Astrocyte (in vitro differentiated cells and primary cell): ENCODE measurements at regions not wholly inside any gene's neighbourhood (a gene's known extent, or its start where the extent isn't known, plus 50 kb on each side); places are given as distances from the start of the nearest gene placed in this dataset.
A peak's percentile ranks its signal among the peaks of the same experiment; 100 is the strongest.

ENCODE experiments used
- DNase-seq: peaks from one replicate; pipeline ENCODE4 v3.0.0-alpha.2; 2010; ENCODE audit warnings: low read depth
- FAIRE-seq: peaks from 2 replicates; lab custom pipeline; 2011; peaks lifted over from hg19 to GRCh38; lab: Jason Lieb, UNC
- H2AFZ ChIP-seq: 2 replicates; pipeline ENCODE4 v1.6.0; 2012; ENCODE audit warnings: low read depth, low read length, inconsistent platforms
- H3K27ac ChIP-seq: 2 replicates; pipeline ENCODE4 v1.5.1; 2011; ENCODE audit warnings: low read depth, low read length, inconsistent platforms
- H3K27me3 ChIP-seq: 2 replicates; pipeline ENCODE4 v1.6.0; 2011; ENCODE audit warnings: low read length, inconsistent platforms; ENCODE audit not compliant: insufficient read depth
- H3K36me3 ChIP-seq: 2 replicates; pipeline ENCODE4 v1.5.1; 2011; ENCODE audit warnings: low read length, inconsistent platforms; ENCODE audit not compliant: insufficient read depth
- H3K4me1 ChIP-seq: 2 replicates; pipeline ENCODE4 v1.5.1; 2011; ENCODE audit warnings: low read length, inconsistent platforms; ENCODE audit not compliant: insufficient read depth
- H3K4me2 ChIP-seq: 2 replicates; pipeline ENCODE4 v1.6.0; 2012; ENCODE audit warnings: low read length, inconsistent platforms
- H3K4me3 ChIP-seq: 2 replicates; pipeline ENCODE4 v1.5.1; 2011; ENCODE audit warnings: low read depth, mild to moderate bottlenecking, low read length, inconsistent platforms; ENCODE audit not compliant: insufficient read depth
- H3K79me2 ChIP-seq: 2 replicates; pipeline ENCODE4 v1.6.0; 2012; ENCODE audit warnings: mild to moderate bottlenecking, low read length, inconsistent platforms; ENCODE audit not compliant: insufficient read depth
- H3K9ac ChIP-seq: 2 replicates; pipeline ENCODE4 v1.6.0; 2012; ENCODE audit warnings: mild to moderate bottlenecking, low read length, inconsistent platforms
- H3K9me3 ChIP-seq: 2 replicates; pipeline ENCODE4 v1.5.1; 2012; ENCODE audit warnings: low read depth, mild to moderate bottlenecking, low read length, inconsistent platforms; ENCODE audit not compliant: insufficient read depth
- H4K20me1 ChIP-seq: 2 replicates; pipeline ENCODE4 v1.6.0; 2012; ENCODE audit warnings: low read length, inconsistent platforms; ENCODE audit not compliant: insufficient read depth
- H3K27ac Mint-ChIP-seq: one replicate; pipeline ENCODE4 v1.8.0; 2021; ENCODE audit warnings: mild to moderate bottlenecking, mixed read lengths; ENCODE audit not compliant: unreplicated experiment
- H3K27me3 Mint-ChIP-seq: one replicate; pipeline ENCODE4 v1.8.0; 2021; ENCODE audit warnings: low read depth, mixed read lengths; ENCODE audit not compliant: unreplicated experiment
- H3K36me3 Mint-ChIP-seq: one replicate; pipeline ENCODE4 v1.8.0; 2021; ENCODE audit warnings: low read depth, mixed read lengths; ENCODE audit not compliant: unreplicated experiment
- H3K4me1 Mint-ChIP-seq: one replicate; pipeline ENCODE4 v1.8.0; 2021; ENCODE audit warnings: low read depth, mixed read lengths; ENCODE audit not compliant: unreplicated experiment
- H3K4me3 Mint-ChIP-seq: one replicate; pipeline ENCODE4 v1.8.0; 2021; ENCODE audit warnings: mild to moderate bottlenecking, moderate library complexity, mixed read lengths; ENCODE audit not compliant: unreplicated experiment
- H3K9me3 Mint-ChIP-seq: one replicate; pipeline ENCODE4 v1.8.0; 2021; ENCODE audit warnings: mild to moderate bottlenecking, mixed read lengths; ENCODE audit not compliant: unreplicated experiment
- CTCF ChIP-seq: IDR thresholded peaks from 2 replicates; pipeline ENCODE4 v1.5.1; 2011; ENCODE audit warnings: low read depth, mild to moderate bottlenecking, inconsistent platforms, low read length, moderate library complexity; ENCODE audit not compliant: insufficient read depth
- EZH2 ChIP-seq: IDR thresholded peaks from 2 replicates; pipeline ENCODE4 v1.6.1; 2012; ENCODE audit warnings: mild to moderate bottlenecking, low read length, inconsistent platforms; ENCODE audit not compliant: insufficient read depth

- DNase-seq (peak; percentile 69), FAIRE-seq (peak; percentile 68)
- H3K27ac Mint-ChIP-seq, result peak overlapping the region; percentile 24
- Histone ChIP-seq H2AFZ (no peak overlapping the region), H3K4me2 (no peak overlapping the region), H3K79me2 (no peaks in the 10 kb centered on the region), H3K27me3 (no peaks in the 10 kb centered on the region), H3K27ac (no peak overlapping the region), H3K4me1 (peaks cover 31% of the 10 kb centered on the region), H3K4me3 (no peak overlapping the region), H3K9ac (no peak overlapping the region), H3K36me3 (no peaks in the 10 kb centered on the region), H3K9me3 (no peaks in the 10 kb centered on the region), H4K20me1 (no peaks in the 10 kb centered on the region)
- no peaks in the 10 kb centered on the region for H3K36me3 Mint-ChIP-seq
- no peak overlapping the region for H3K4me3 Mint-ChIP-seq
- H3K4me1 Mint-ChIP-seq, result peaks cover 28% of the 10 kb centered on the region
- TF ChIP-seq EZH2, result no peak
- TF ChIP-seq CTCF, result no peak
- peaks cover 10% of the 10 kb centered on the region for H3K9me3 Mint-ChIP-seq
- H3K27me3 Mint-ChIP-seq, result no peaks in the 10 kb centered on the region
Observed at GRCh38 chr5:93164690-93165089, 416.3 kb downstream of the NR2F1-AS1 start.

DNA sequence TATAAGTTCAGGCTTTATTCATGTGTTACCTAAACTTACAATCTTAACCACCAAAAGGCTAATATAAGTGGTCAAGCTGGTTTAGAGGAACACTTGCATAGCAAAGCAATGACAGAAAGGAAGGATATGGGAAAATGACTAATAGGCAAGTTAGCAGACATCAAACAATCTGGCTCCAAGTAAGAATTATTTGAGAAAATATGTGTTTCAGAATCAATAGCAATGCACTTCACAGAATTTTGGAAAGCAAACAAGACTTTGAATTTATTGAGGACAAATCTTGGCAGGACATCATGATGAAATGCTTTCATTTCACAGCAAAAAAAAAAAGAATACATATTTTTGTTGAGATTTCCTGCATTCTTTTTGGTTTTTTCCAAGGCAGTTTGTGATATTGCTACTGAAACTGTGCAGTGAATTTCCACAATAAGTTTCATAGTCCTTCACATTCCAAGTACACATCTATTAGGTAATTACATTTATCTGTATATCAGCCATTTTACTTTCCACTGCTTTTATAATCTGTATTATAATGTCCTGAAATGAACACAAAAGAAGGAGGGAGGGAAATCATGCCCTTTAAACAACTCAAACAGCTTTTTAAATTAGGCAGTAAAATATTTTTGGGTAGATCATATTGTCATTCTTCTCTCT lies 417.9 kb downstream of the NR2F1-AS1 start:
- Mint-ChIP-seq H3K27me3 (no peaks in the 10 kb centered on the region), H3K4me1 (peaks cover 34% of the 10 kb centered on the region), H3K27ac (peak overlapping the region; percentile 98), H3K9me3 (peaks cover 3% of the 10 kb centered on the region), H3K36me3 (no peaks in the 10 kb centered on the region), H3K4me3 (no peak overlapping the region)
- Histone ChIP-seq H3K27ac (peak overlapping the region; percentile 95), H3K4me2 (peak overlapping the region; percentile 78), H3K79me2 (no peaks in the 10 kb centered on the region), H3K9me3 (no peaks in the 10 kb centered on the region), H3K4me1 (peaks cover 37% of the 10 kb centered on the region), H3K27me3 (no peaks in the 10 kb centered on the region), H3K9ac (peak overlapping the region; percentile 50), H3K4me3 (no peak overlapping the region), H4K20me1 (no peaks in the 10 kb centered on the region), H3K36me3 (no peaks in the 10 kb centered on the region), H2AFZ (no peak overlapping the region)
- TF ChIP-seq CTCF, result no peak
- TF ChIP-seq EZH2, result no peak
- DNase-seq (peak; percentile 96), FAIRE-seq (peak; percentile 97)
